HTERT RPE-1 (cell line): ENCODE measurements at regions not wholly inside any gene's neighbourhood (a gene's known extent, or its start where the extent isn't known, plus 50 kb on each side); places are given as distances from the start of the nearest gene placed in this dataset.

Experiments used
- in situ Hi-C: fragments of 300-500 bp; cut with MboI; formaldehyde crosslinking; loops from 4 replicates; pipeline ENCODE4 v1.14.3; 2020; ENCODE audit warnings: low sequenced_read_pairs

- in situ Hi-C loops, result no loop called here
Observed at GRCh38 chr7:36005293-36005692, 147.8 kb upstream of the EEPD1 start.

GRCh38 chr7:36005876-36006275 is 147.2 kb upstream of the EEPD1 start:
- in situ Hi-C loops, result no loop called here

- in situ Hi-C loops, result no loop called here
Observed at GRCh38 chr7:36006636-36007229, 146.3 kb upstream of the EEPD1 start.

GRCh38 chr7:36010656-36011587 is 142.1 kb upstream of the EEPD1 start:
- in situ Hi-C loops, result no loop called here

- in situ Hi-C loops, result no loop called here
Observed at GRCh38 chr7:36011588-36011965, 141.5 kb upstream of the EEPD1 start.

- in situ Hi-C loops, result no loop called here
Observed at GRCh38 chr7:36013246-36014014, 139.6 kb upstream of the EEPD1 start.

GRCh38 chr7:36014961-36015360 is 138.1 kb upstream of the EEPD1 start:
- in situ Hi-C loops, result no loop called here

GRCh38 chr7:36015733-36016132 is 137.3 kb upstream of the EEPD1 start:
- in situ Hi-C loops, result no loop called here

- in situ Hi-C loops, result no loop called here
Observed at GRCh38 chr7:36016648-36017047, 136.4 kb upstream of the EEPD1 start.

GRCh38 chr7:36017111-36017510 is 135.9 kb upstream of the EEPD1 start:
- in situ Hi-C loops, result no loop called here

- in situ Hi-C loops, result no loop called here
Observed at GRCh38 chr7:36018816-36019484, 134.1 kb upstream of the EEPD1 start.

GRCh38 chr7:36019538-36019937 is 133.5 kb upstream of the EEPD1 start:
- in situ Hi-C loops, result no loop called here

- in situ Hi-C loops, result no loop called here
Observed at GRCh38 chr7:36019980-36020379, 133.1 kb upstream of the EEPD1 start.

GRCh38 chr7:36021367-36021766 is 131.7 kb upstream of the EEPD1 start:
- in situ Hi-C loops, result no loop called here

GRCh38 chr7:36021917-36022550 is 131.0 kb upstream of the EEPD1 start:
- in situ Hi-C loops, result no loop called here

- in situ Hi-C loops, result no loop called here
Observed at GRCh38 chr7:36023033-36023560, 130.0 kb upstream of the EEPD1 start.

GRCh38 chr7:36025190-36025589 is 127.9 kb upstream of the EEPD1 start:
- in situ Hi-C loops, result no loop called here

- in situ Hi-C loops, result no loop called here
Observed at GRCh38 chr7:36029311-36029710, 123.7 kb upstream of the EEPD1 start.

- in situ Hi-C loops, result no loop called here
Observed at GRCh38 chr7:36029853-36030515, 123.1 kb upstream of the EEPD1 start.

- in situ Hi-C loops, result no loop called here
Observed at GRCh38 chr7:36032361-36032818, 120.7 kb upstream of the EEPD1 start.
